ENCODE measurements at regions not wholly inside any gene's neighbourhood (a gene's known extent, or its start where the extent isn't known, plus 50 kb on each side); places are given as distances from the start of the nearest gene placed in this dataset.

- TF ChIP-seq FOXP2 (optimal IDR thresholded peaks at IDR 0.05; ENCODE audit: borderline replicate concordance, extremely low read depth, extremely low read length, insufficient read depth), result no peak
- TF ChIP-seq POLR2AphosphoS5 (IDR thresholded peaks at IDR 0.05; ENCODE audit: low read depth, low read length), result no peak
- TF ChIP-seq SIN3A (IDR thresholded peaks at IDR 0.05; ENCODE audit: borderline replicate concordance, insufficient read depth, low read length), result no peak
- no peak for TF ChIP-seq REST (IDR thresholded peaks at IDR 0.05; ENCODE audit: insufficient read depth in 1 of 2, low read depth in 2 of 2, low read length in 2 of 2)
- TF ChIP-seq TAF1 (IDR thresholded peaks at IDR 0.05; ENCODE audit: borderline replicate concordance, insufficient read depth, low read length), result no peak
Observed at GRCh38 chr2:242013771-242014170, 144.2 kb downstream of the RTP5 start.

GRCh38 chr2:242015108-242016065 is 145.9 kb downstream of the RTP5 start:
- TF ChIP-seq REST (IDR thresholded peaks at IDR 0.05; ENCODE audit: insufficient read depth in 1 of 2, low read depth in 2 of 2, low read length in 2 of 2), result no peak
- TF ChIP-seq SIN3A (IDR thresholded peaks at IDR 0.05; ENCODE audit: borderline replicate concordance, insufficient read depth, low read length), result no peak
- no peak for TF ChIP-seq POLR2AphosphoS5 (IDR thresholded peaks at IDR 0.05; ENCODE audit: low read depth, low read length)
- TF ChIP-seq TAF1 (IDR thresholded peaks at IDR 0.05; ENCODE audit: borderline replicate concordance, insufficient read depth, low read length), result no peak
- no peak for TF ChIP-seq FOXP2 (optimal IDR thresholded peaks at IDR 0.05; ENCODE audit: borderline replicate concordance, extremely low read depth, extremely low read length, insufficient read depth)

GRCh38 chr2:242017086-242017485 is 147.6 kb downstream of the RTP5 start:
- TF ChIP-seq TAF1 (IDR thresholded peaks at IDR 0.05; ENCODE audit: borderline replicate concordance, insufficient read depth, low read length) (no peak), FOXP2 (optimal IDR thresholded peaks at IDR 0.05; ENCODE audit: borderline replicate concordance, extremely low read depth, extremely low read length, insufficient read depth) (no peak), SIN3A (IDR thresholded peaks at IDR 0.05; ENCODE audit: borderline replicate concordance, insufficient read depth, low read length) (no peak), REST (IDR thresholded peaks at IDR 0.05; ENCODE audit: insufficient read depth in 1 of 2, low read depth in 2 of 2, low read length in 2 of 2) (no peak), POLR2AphosphoS5 (IDR thresholded peaks at IDR 0.05; ENCODE audit: low read depth, low read length) (no peak)

GRCh38 chr2:242019344-242019743 is 149.8 kb downstream of the RTP5 start:
- TF ChIP-seq FOXP2 (optimal IDR thresholded peaks at IDR 0.05; ENCODE audit: borderline replicate concordance, extremely low read depth, extremely low read length, insufficient read depth), result no peak
- no peak for TF ChIP-seq REST (IDR thresholded peaks at IDR 0.05; ENCODE audit: insufficient read depth in 1 of 2, low read depth in 2 of 2, low read length in 2 of 2)
- no peak for TF ChIP-seq SIN3A (IDR thresholded peaks at IDR 0.05; ENCODE audit: borderline replicate concordance, insufficient read depth, low read length)
- no peak for TF ChIP-seq TAF1 (IDR thresholded peaks at IDR 0.05; ENCODE audit: borderline replicate concordance, insufficient read depth, low read length)
- no peak for TF ChIP-seq POLR2AphosphoS5 (IDR thresholded peaks at IDR 0.05; ENCODE audit: low read depth, low read length)
